ENCODE measurements at regions not wholly inside any gene's neighbourhood (a gene's known extent, or its start where the extent isn't known, plus 50 kb on each side); places are given as distances from the start of the nearest gene placed in this dataset.
A peak's percentile ranks its signal among the peaks of the same experiment; 100 is the strongest.

- no peak for DNase-seq
Measured at GRCh38 chr4:62204136-62204535, 1004.0 kb downstream of the ADGRL3 start.

GRCh38 chr4:62199291-62199810 lies 999.2 kb downstream of the ADGRL3 start:
- no peak for DNase-seq

- DNase-seq = no peak
Measured at GRCh38 chr4:62196338-62196737, 996.2 kb downstream of the ADGRL3 start.

GRCh38 chr4:62194342-62194741 lies 994.2 kb downstream of the ADGRL3 start:
- no peak for DNase-seq

GRCh38 chr4:62193761-62194160 lies 993.6 kb downstream of the ADGRL3 start:
- DNase-seq = peak; percentile 18

GRCh38 chr4:62191451-62192240 lies 991.5 kb downstream of the ADGRL3 start:
- no peak for DNase-seq

- no peak for DNase-seq
Measured at GRCh38 chr4:62170235-62170634, 970.1 kb downstream of the ADGRL3 start.

GRCh38 chr4:62168681-62169080 lies 968.6 kb downstream of the ADGRL3 start:
- DNase-seq = no peak

- no peak for DNase-seq
Measured at GRCh38 chr4:62162606-62163005, 962.5 kb downstream of the ADGRL3 start.

- no peak for DNase-seq
Measured at GRCh38 chr4:62161446-62161845, 961.3 kb downstream of the ADGRL3 start.

- DNase-seq = no peak
Measured at GRCh38 chr4:62159876-62160275, 959.8 kb downstream of the ADGRL3 start.

- DNase-seq = no peak
Measured at GRCh38 chr4:62159306-62159705, 959.2 kb downstream of the ADGRL3 start.

- no peak for DNase-seq
Measured at GRCh38 chr4:62156205-62156604, 956.1 kb downstream of the ADGRL3 start.

- no peak for DNase-seq
Measured at GRCh38 chr4:62145276-62145675, 945.1 kb downstream of the ADGRL3 start.

- DNase-seq = no peak
Measured at GRCh38 chr4:62144431-62144830, 944.3 kb downstream of the ADGRL3 start.

- peak; percentile 77 for DNase-seq
Measured at GRCh38 chr4:62135565-62136156, 935.5 kb downstream of the ADGRL3 start.

GRCh38 chr4:62133977-62134376 lies 933.9 kb downstream of the ADGRL3 start:
- no peak for DNase-seq

- no peak for DNase-seq
Measured at GRCh38 chr4:62133101-62133897, 933.2 kb downstream of the ADGRL3 start.

- DNase-seq = no peak
Measured at GRCh38 chr4:62131049-62131448, 930.9 kb downstream of the ADGRL3 start.

GRCh38 chr4:62130637-62131036 lies 930.5 kb downstream of the ADGRL3 start:
- DNase-seq = no peak

- no peak for DNase-seq
Measured at GRCh38 chr4:62130230-62130629, 930.1 kb downstream of the ADGRL3 start.

All from fibroblast of upper back skin (primary cell).